H9 (cell line): ENCODE measurements at regions not wholly inside any gene's neighbourhood (a gene's known extent, or its start where the extent isn't known, plus 50 kb on each side); places are given as distances from the start of the nearest gene placed in this dataset.

Experiments
- DNase-seq: peaks from one replicate; pipeline ENCODE4 v3.0.0-alpha.2; 2017
- H2AFZ ChIP-seq: one replicate; pipeline ENCODE4 v1.6.1; 2013; ENCODE audit warnings: mild to moderate bottlenecking, low read length, control low read depth, moderate library complexity
- H2AK5ac ChIP-seq: 2 replicates; pipeline ENCODE4 v1.6.1; 2013; ENCODE audit warnings: low read length, control low read depth, mixed read lengths; ENCODE audit not compliant: insufficient read length
- H2BK120ac ChIP-seq: one replicate; pipeline ENCODE4 v1.6.1; 2013; ENCODE audit warnings: low read depth, mild to moderate bottlenecking, low read length, control low read depth, inconsistent platforms; ENCODE audit not compliant: poor library complexity, severe bottlenecking
- H2BK12ac ChIP-seq: 2 replicates; pipeline ENCODE4 v1.6.1; 2013; ENCODE audit warnings: low read length, control low read depth, mixed read lengths, low read depth; ENCODE audit not compliant: insufficient read length
- H2BK15ac ChIP-seq: 2 replicates; pipeline ENCODE4 v1.6.1; 2013; ENCODE audit warnings: low read depth, low read length, control low read depth
- H2BK20ac ChIP-seq: one replicate; pipeline ENCODE4 v1.6.1; 2013; ENCODE audit warnings: low read depth, mild to moderate bottlenecking, low read length, control low read depth, inconsistent platforms; ENCODE audit not compliant: poor library complexity, severe bottlenecking
- H2BK5ac ChIP-seq: 2 replicates; pipeline ENCODE4 v1.6.1; 2013; ENCODE audit warnings: low read length, control low read depth, mixed read lengths; ENCODE audit not compliant: insufficient read length
- H3K14ac ChIP-seq: 2 replicates; pipeline ENCODE4 v1.6.1; 2013; ENCODE audit warnings: low read length, control low read depth; ENCODE audit not compliant: insufficient read depth
- H3K18ac ChIP-seq: 2 replicates; pipeline ENCODE4 v1.6.1; 2013; ENCODE audit warnings: low read depth, mild to moderate bottlenecking, mixed read lengths, low read length, control low read depth; ENCODE audit not compliant: insufficient read length
- H3K23ac ChIP-seq: 2 replicates; pipeline ENCODE4 v1.6.1; 2013; ENCODE audit warnings: low read length, control low read depth, mixed read lengths, low read depth; ENCODE audit not compliant: insufficient read length
- H3K23me2 ChIP-seq: 2 replicates; pipeline ENCODE4 v1.6.1; 2013; ENCODE audit warnings: low read depth, mild to moderate bottlenecking, mixed read lengths, low read length, control low read depth; ENCODE audit not compliant: insufficient read length, poor library complexity, severe bottlenecking
- H3K27ac ChIP-seq: 2 replicates; pipeline ENCODE4 v1.5.1; 2013; ENCODE audit warnings: low read length, control low read depth, mixed read lengths, low read depth; ENCODE audit not compliant: insufficient read length
- H3K27me3 ChIP-seq: 2 replicates; pipeline ENCODE4 v1.6.1; 2013; ENCODE audit warnings: low read length, control low read depth, inconsistent platforms; ENCODE audit not compliant: insufficient read depth
- H3K4ac ChIP-seq: 2 replicates; pipeline ENCODE4 v1.6.1; 2013; ENCODE audit warnings: low read depth, mild to moderate bottlenecking, control low read depth, inconsistent platforms, low read length, moderate library complexity
- H3K4me1 ChIP-seq: 2 replicates; pipeline ENCODE4 v1.6.1; 2013; ENCODE audit warnings: low read length, control low read depth, inconsistent platforms; ENCODE audit not compliant: insufficient read depth
- H3K4me2 ChIP-seq: 2 replicates; pipeline ENCODE4 v1.6.1; 2013; ENCODE audit warnings: low read length, control low read depth, mixed read lengths; ENCODE audit not compliant: insufficient read length, insufficient read depth
- H3K56ac ChIP-seq: 2 replicates; pipeline ENCODE4 v1.6.1; 2013; ENCODE audit warnings: low read depth, mild to moderate bottlenecking, mixed read lengths, low read length, control low read depth; ENCODE audit not compliant: insufficient read length
- H3K79me1 ChIP-seq: 2 replicates; pipeline ENCODE4 v1.6.1; 2013; ENCODE audit warnings: low read depth, mild to moderate bottlenecking, moderate library complexity, low read length, control low read depth, inconsistent platforms; ENCODE audit not compliant: insufficient read depth, poor library complexity, severe bottlenecking
- H3K79me2 ChIP-seq: 2 replicates; pipeline ENCODE4 v1.6.1; 2013; ENCODE audit warnings: low read length, control low read depth, inconsistent platforms; ENCODE audit not compliant: insufficient read depth
- H3K9ac ChIP-seq: 2 replicates; pipeline ENCODE4 v1.6.1; 2013; ENCODE audit warnings: low read length, control low read depth, mixed read lengths; ENCODE audit not compliant: insufficient read length; ENCODE audit errors: extremely low read depth
- H3K9me3 ChIP-seq: one replicate; pipeline ENCODE4 v1.6.1; 2013; ENCODE audit warnings: low read depth, low read length, inconsistent platforms; ENCODE audit not compliant: control insufficient read depth
- H3T11ph ChIP-seq: one replicate; pipeline ENCODE4 v1.6.1; 2013; ENCODE audit warnings: mild to moderate bottlenecking, low read length, control low read depth, inconsistent platforms
- H4K20me1 ChIP-seq: one replicate; pipeline ENCODE4 v1.6.1; 2013; ENCODE audit not compliant: control insufficient read depth, insufficient read length, insufficient read depth
- H4K5ac ChIP-seq: 2 replicates; pipeline ENCODE4 v1.6.1; 2013; ENCODE audit warnings: low read depth, mild to moderate bottlenecking, mixed read lengths, low read length, control low read depth; ENCODE audit not compliant: insufficient read length
- H4K8ac ChIP-seq: replicated peaks from 2 replicates; pipeline ENCODE4 v1.6.1; 2013; ENCODE audit warnings: low read length, control low read depth, mixed read lengths, low read depth; ENCODE audit not compliant: insufficient read length
- H4K91ac ChIP-seq: 2 replicates; pipeline ENCODE4 v1.6.1; 2013; ENCODE audit warnings: low read depth, mild to moderate bottlenecking, moderate library complexity, mixed read lengths, low read length, control low read depth; ENCODE audit not compliant: insufficient read length
- H3K27ac Mint-ChIP-seq, 3 experiments: 2 replicates in 2 of 3; 3 replicates in 1 of 3; pipeline ENCODE4 v1.8.0; 2020 to 2021; ENCODE audit warnings: mixed read lengths in 3 of 3, mild to moderate bottlenecking in 1 of 3, moderate library complexity in 1 of 3
- H3K27me3 Mint-ChIP-seq: 2 replicates; pipeline ENCODE4 v1.8.0; 2021; ENCODE audit warnings: low read depth, mild to moderate bottlenecking, moderate library complexity, mixed read lengths
- H3K36me3 Mint-ChIP-seq, 3 experiments: 2 replicates in 2 of 3; 3 replicates in 1 of 3; pipeline ENCODE4 v1.8.0; 2020 to 2021; ENCODE audit warnings: low read depth in 3 of 3, mixed read lengths in 3 of 3; ENCODE audit not compliant: insufficient read depth in 1 of 3
- H3K4me1 Mint-ChIP-seq, 2 experiments: 2 replicates each; pipeline ENCODE4 v1.8.0; 2020; ENCODE audit warnings: mixed read lengths in 2 of 2
- H3K4me3 Mint-ChIP-seq, 2 experiments: 2 replicates in 1 of 2; 3 replicates in 1 of 2; pipeline ENCODE4 v1.8.0; 2020 to 2021; ENCODE audit warnings: mild to moderate bottlenecking in 2 of 2, mixed read lengths in 2 of 2, moderate library complexity in 1 of 2
- H3K9me3 Mint-ChIP-seq, 2 experiments: 2 replicates in 1 of 2; 3 replicates in 1 of 2; pipeline ENCODE4 v1.8.0; 2020; ENCODE audit warnings: mild to moderate bottlenecking in 2 of 2, mixed read lengths in 2 of 2, moderate library complexity in 1 of 2
- CTCF ChIP-seq: fragments of 200-600 bp; sonication (generic); conservative IDR thresholded peaks from 3 replicates; pipeline ENCODE4 v1.8.0; 2021; ENCODE audit warnings: antibody characterized with exemption, mild to moderate bottlenecking
- WGBS: extraction: QIAGEN DNeasy Blood & Tissue Kit; methylation state at CpG from one replicate; pipeline ENCODE4 v1.1.7; 2013; ENCODE audit warnings: missing lambda C conversion rate, low lambda C conversion rate, mixed read lengths; ENCODE audit not compliant: insufficient read length; ENCODE audit errors: extremely low coverage; 5-methylcytosine and 5-hydroxymethylcytosine counted together

GRCh38 chr3:14652-15051 lies 181.9 kb upstream of the CHL1 start:
- no peaks in the 10 kb centered on the region; the same call in 1 of the 2 replicates for H3K4me1 ChIP-seq
- H3K79me1 ChIP-seq: no peaks in the 10 kb centered on the region
- Mint-ChIP-seq H3K27ac (no peak overlapping the region), H3K9me3 (peaks cover 5 to 6% of the 10 kb centered on the region in 2 experiments), H3K27me3 (peaks cover 6% of the 10 kb centered on the region), H3K4me3 (no peak overlapping the region), H3K36me3 (peaks cover 0 to 5% (median 3%) of the 10 kb centered on the region in 3 experiments; a peak in 3 of 7 replicates), H3K4me1 (no peaks in the 10 kb centered on the region)
- H3T11ph ChIP-seq: no peak overlapping the region
- WGBS: no CpG with 5 or more reads among the region's 3 CpGs
- no peaks in the 10 kb centered on the region for H3K9me3 ChIP-seq
- no peak overlapping the region for H3K4ac ChIP-seq
- H4K91ac ChIP-seq: no peak overlapping the region
- no peak overlapping the region for H2BK120ac ChIP-seq
- no peak overlapping the region for H2BK20ac ChIP-seq
- no peaks in the 10 kb centered on the region for H3K23me2 ChIP-seq
- no peak overlapping the region for H3K18ac ChIP-seq
- H4K8ac ChIP-seq: no peak overlapping the region
- no peak overlapping the region for H3K9ac ChIP-seq
- H4K5ac ChIP-seq: no peak overlapping the region
- H2AK5ac ChIP-seq: no peak overlapping the region
- no peak for TF ChIP-seq CTCF
- H3K27me3 ChIP-seq: no peaks in the 10 kb centered on the region
- H3K23ac ChIP-seq: no peak overlapping the region
- H3K4me2 ChIP-seq: no peak overlapping the region
- H4K20me1 ChIP-seq: no peaks in the 10 kb centered on the region
- no peak overlapping the region for H2BK12ac ChIP-seq
- no peaks in the 10 kb centered on the region for H3K79me2 ChIP-seq
- no peak overlapping the region for H3K27ac ChIP-seq
- no peak overlapping the region for H3K56ac ChIP-seq
- no peak overlapping the region for H2BK5ac ChIP-seq
- no peak for DNase-seq
- H3K14ac ChIP-seq: no peak overlapping the region
- no peak overlapping the region for H2AFZ ChIP-seq
- H2BK15ac ChIP-seq: no peak overlapping the region
